ENCODE measurements at regions not wholly inside any gene's neighbourhood (a gene's known extent, or its start where the extent isn't known, plus 50 kb on each side); places are given as distances from the start of the nearest gene placed in this dataset.

- DNase-seq = no peak
Observed at GRCh38 chr12:34526946-34527345, 504.6 kb downstream of the ALG10 start.

- no peak for DNase-seq
Observed at GRCh38 chr12:34547276-34547675, 525.0 kb downstream of the ALG10 start.

- no peak for DNase-seq
Observed at GRCh38 chr12:34591966-34592365, 569.7 kb downstream of the ALG10 start.

DNA sequence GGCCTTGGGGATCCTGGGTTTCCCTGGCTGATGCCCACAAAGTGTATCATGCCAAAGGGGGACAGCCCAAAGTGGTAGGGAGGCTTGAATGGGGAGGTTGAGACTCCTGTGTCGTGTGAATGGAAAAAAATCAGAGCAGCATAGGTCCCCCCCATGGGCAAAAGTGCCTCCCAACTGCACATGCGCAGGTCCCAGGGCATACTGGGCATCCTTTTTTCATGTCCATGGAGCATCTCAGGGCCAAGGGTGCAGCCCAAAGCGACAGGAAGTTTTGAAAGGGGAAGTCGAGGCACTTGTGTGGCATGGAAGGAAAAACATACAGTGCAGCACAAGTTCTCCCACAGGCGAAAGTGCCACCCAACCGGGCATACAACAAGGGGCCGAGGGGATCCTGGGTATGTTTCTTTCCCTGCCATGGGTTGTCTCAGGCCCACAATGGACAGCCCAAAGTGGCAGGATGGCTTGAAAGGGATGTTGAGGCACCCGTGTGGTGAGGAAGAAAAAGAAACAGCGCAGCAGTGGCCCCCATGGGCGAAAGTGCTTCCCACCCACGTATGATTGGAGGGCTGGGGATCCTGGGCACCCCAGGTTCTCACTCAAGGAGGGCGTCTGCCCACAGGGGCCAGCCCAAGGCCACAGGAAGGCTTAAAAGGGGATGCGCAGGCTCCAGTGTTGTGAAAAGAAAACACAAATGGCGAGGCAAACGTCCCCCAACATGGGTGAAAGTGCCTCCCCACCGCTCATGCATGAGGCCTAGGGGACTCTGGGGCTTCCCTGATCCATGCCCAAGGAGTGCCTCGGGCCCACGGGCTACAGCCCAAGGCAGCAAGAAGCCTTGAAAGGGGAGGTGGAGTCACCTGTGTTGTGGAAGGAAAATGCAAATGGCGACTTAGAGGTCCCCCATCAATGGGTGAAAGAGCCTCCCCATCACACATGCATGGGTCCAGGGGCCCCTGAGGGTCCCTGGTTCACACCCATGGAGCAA lies 573.7 kb downstream of the ALG10 start:
- no peak for DNase-seq

- no peak for DNase-seq
Observed at GRCh38 chr12:34597548-34598351, 575.5 kb downstream of the ALG10 start.

DNA sequence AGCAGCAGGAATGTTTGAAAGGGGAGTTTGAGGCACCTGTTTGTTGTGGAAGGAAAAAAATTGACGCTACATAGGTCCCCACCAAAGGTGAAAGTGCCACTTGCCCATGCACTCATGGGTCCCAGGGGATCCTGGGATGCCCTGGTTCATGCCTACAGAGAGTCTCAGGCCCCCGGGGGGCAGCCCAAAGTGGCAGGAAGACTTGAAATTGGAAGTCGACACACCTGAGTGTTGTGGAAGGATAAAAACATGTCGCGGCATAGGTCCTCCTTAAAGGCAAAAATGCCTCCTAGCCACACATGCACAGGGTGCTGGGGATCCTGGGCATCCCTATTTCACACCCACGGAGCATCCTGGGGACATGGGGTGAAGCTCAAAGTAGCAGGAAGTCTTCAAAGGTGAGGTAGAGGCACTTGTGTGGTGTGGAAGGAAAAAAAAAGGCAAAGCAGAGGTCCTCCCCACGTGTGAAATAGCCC lies 576.1 kb downstream of the ALG10 start:
- DNase-seq = no peak

GRCh38 chr12:34598851-34599529 lies 576.7 kb downstream of the ALG10 start:
- DNase-seq = no peak

DNA sequence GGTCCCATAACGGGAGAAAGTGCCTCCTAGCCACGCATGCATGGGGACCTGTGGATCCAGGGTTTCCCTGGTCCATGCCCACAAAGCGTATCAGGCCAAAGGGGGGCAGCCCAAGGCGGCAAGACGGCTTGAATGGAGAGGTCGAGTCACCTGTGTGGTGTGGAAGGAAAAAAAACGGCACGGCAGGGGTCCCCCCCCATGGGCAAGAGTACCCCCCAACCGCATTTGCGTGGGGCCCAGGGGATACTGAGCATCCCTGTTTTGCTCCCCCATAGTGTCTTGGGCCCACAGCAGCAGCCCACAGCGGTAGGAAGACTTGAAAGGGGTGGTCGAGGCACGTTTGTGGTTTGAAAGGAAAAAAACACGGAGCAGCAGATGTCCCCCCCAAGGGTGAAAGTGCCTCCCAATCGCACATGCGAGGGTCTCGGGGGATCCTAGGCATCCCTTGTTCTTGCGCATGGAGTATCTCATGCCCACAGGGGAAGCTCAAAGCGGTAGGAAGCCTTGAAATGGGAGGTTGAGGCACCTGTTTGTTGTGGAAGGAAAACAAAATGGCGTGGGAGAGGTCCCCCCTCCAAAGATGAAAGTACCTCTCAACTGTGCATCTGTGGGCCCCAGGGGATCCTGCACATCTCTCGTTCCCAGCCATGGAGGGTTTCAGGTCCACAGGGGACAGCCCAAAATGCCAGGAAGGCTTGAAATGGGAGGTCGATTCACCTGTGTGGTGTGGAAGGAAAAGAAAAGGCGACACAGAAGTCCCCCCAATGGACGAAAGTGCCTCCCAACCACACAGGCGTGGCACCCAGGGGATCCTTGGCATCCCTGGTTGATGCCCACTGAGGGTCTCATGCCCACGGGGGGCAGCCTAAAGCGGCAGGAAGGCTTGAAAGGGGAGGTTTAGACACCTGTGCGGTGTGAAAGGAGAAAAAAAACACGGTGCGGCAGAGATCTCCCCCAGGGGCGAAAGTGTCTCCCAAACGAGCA lies 577.5 kb downstream of the ALG10 start:
- no peak for DNase-seq

DNA sequence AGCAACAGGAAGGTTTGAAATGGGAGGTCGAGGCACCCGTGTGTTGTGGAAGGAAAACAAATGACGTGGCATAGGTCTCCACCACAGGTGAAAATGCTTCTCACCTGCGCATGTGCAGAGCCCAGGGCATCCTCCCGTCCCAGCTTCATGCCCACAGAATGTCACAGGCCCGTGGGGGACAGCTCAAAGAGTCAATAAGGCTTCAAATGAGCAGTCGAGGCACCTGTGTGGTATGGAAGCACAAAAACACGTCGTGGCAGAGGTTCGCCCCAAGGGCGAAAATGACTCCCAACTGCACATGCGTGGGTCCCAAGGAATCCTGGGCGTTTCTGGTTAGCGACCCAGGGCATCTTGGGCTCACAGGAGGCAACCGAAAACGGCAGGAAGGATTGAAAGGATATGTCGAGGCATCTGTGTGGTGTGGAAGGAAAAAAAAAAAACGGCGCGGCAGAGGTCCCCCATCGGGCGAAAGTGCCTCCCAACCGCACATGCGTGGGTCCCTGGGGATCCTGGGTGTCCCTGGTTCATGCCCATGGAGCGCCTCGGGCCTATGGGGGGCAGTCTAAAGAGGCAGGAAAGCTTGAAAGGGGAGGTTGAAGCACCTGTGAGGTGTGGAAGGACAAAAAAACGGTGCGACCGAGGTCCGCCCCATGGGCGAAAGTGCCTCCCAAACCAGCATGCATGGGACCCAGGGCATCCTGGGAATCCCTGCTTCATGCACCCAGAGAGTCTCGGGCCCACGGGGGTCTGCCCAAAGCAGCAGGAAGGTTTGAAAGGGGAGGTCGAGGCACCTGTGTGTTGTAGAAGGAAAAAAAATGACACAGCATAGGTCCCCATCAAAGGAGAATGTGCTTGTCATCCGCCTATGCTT lies 578.5 kb downstream of the ALG10 start:
- DNase-seq = no peak

- DNase-seq = no peak
Observed at GRCh38 chr12:34601689-34602088, 579.4 kb downstream of the ALG10 start.

- DNase-seq = no peak
Observed at GRCh38 chr12:34602213-34602940, 580.1 kb downstream of the ALG10 start.

DNA sequence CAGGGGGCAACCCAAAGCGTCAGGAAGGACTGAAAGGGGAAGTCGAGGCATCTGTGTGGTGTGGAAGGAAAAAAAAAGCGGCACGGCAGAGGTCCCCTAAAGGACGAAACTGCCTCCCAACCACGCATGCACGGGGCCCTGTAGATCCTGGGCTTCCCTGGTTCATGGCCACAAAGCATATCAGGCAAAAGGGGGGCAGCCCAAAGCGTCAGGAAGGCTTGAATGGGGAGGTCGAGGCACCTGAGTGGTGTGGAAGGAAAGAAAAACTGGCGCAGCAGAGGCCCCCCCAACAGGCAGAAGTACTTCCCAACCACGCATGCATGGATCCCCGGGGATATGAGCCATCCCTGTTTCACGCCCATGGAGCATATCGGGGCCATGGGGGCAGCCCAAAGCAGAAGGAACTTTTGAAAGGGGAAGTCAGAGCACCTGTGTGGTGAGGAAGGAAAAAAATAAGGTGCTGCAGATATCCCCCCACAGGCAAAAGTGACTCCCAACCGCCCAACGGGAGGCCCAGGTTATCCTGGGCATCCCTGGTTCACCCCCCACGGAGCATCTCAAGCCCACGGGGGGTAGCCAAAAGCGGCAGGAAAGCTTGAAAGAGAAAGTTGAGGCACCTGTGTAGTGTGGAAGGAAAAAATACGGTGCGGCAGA lies 581.2 kb downstream of the ALG10 start:
- DNase-seq = no peak

- no peak for DNase-seq
Observed at GRCh38 chr12:34604227-34604626, 581.9 kb downstream of the ALG10 start.

- DNase-seq = no peak
Observed at GRCh38 chr12:34604631-34605509, 582.6 kb downstream of the ALG10 start.

GRCh38 chr12:34605510-34605887 lies 583.2 kb downstream of the ALG10 start:
- no peak for DNase-seq

GRCh38 chr12:34605955-34606748 lies 583.9 kb downstream of the ALG10 start:
- DNase-seq = no peak

- no peak for DNase-seq
Observed at GRCh38 chr12:34606749-34607519, 584.6 kb downstream of the ALG10 start.

All from NCI-H82 (cell line).